Spleen (tissue), 11 donors: ENCODE measurements at regions not wholly inside any gene's neighbourhood (a gene's known extent, or its start where the extent isn't known, plus 50 kb on each side); places are given as distances from the start of the nearest gene placed in this dataset.

Source experiments
- DNase-seq: peaks from one replicate; pipeline ENCODE4 v3.0.0-alpha.2; 2020
- H3K27ac ChIP-seq, 8 donors: fragments of 200-600 bp; sonication (generic) in 7 of 8; 1 replicate in 4 of 8; 2 replicates in 4 of 8; pipeline versions ENCODE4 v1.5.0 to v1.8.0; 2016 to 2021; ENCODE audit warnings: inconsistent platforms in 4 of 8, mild to moderate bottlenecking in 4 of 8, moderate library complexity in 1 of 8
- H3K27me3 ChIP-seq, 7 donors: fragments of 200-600 bp; sonication (generic) in 6 of 7; replicated peaks in 1 of 7; 1 replicate in 4 of 7; 2 replicates in 3 of 7; pipeline versions ENCODE4 v1.5.0 to v1.8.0; 2016 to 2021; ENCODE audit warnings: inconsistent platforms in 3 of 7, mild to moderate bottlenecking in 1 of 7
- H3K36me3 ChIP-seq, 6 donors: fragments of 200-600 bp; sonication (generic) in 5 of 6; 1 replicate in 4 of 6; 2 replicates in 2 of 6; pipeline versions ENCODE4 v1.5.0 to v1.8.0; 2016 to 2021; ENCODE audit warnings: inconsistent platforms in 2 of 6
- H3K4me1 ChIP-seq, 6 donors: fragments of 200-600 bp; sonication (generic) in 5 of 6; 1 replicate in 3 of 6; 2 replicates in 3 of 6; pipeline versions ENCODE4 v1.5.0 to v1.8.0; 2016 to 2021; ENCODE audit warnings: inconsistent platforms in 3 of 6
- H3K4me3 ChIP-seq, 8 donors: fragments of 200-600 bp; sonication (generic) in 7 of 8; 1 replicate in 4 of 8; 2 replicates in 4 of 8; pipeline versions ENCODE4 v1.5.0 to v1.8.0; 2016 to 2021; ENCODE audit warnings: inconsistent platforms in 4 of 8, mild to moderate bottlenecking in 4 of 8, moderate library complexity in 2 of 8
- H3K9me3 ChIP-seq, 8 donors: fragments of 200-600 bp; sonication (generic) in 7 of 8; 1 replicate in 4 of 8; 2 replicates in 4 of 8; pipeline versions ENCODE4 v1.5.0 to v1.8.0; 2016 to 2021; ENCODE audit warnings: inconsistent platforms in 4 of 8
- CTCF ChIP-seq, 11 experiments: fragments of 200-600 bp in 7 of 11; fragments of 450-650 bp in 4 of 11; sonication (generic) in 4 of 11; IDR thresholded peaks in 8 of 11; conservative IDR thresholded peaks in 3 of 11; 1 replicate in 7 of 11; 2 replicates in 4 of 11; pipeline versions ENCODE4 v1.4.0 to v1.8.0; 2016 to 2021; ENCODE audit warnings: antibody characterized with exemption in 11 of 11, inconsistent platforms in 4 of 11, mild to moderate bottlenecking in 1 of 11
- POLR2A ChIP-seq, 3 donors: fragments of 450-650 bp; IDR thresholded peaks; one replicate each; pipeline ENCODE4 v1.5.1; 2017; ENCODE audit warnings: antibody characterized with exemption in 3 of 3, mild to moderate bottlenecking in 1 of 3
- POLR2AphosphoS5 ChIP-seq, 3 donors: sonication (generic); formaldehyde crosslinking; IDR thresholded peaks; one replicate each; pipeline ENCODE4 v1.5.1; 2017; ENCODE audit warnings: antibody characterized with exemption in 3 of 3
- WGBS, 5 donors: extraction: QIAGEN DNeasy Blood & Tissue Kit in 3 of 5; methylation state at CpG; one replicate each; pipeline versions ENCODE4 v1.1.5 to v1.1.7; 2013 to 2018; 5-methylcytosine and 5-hydroxymethylcytosine counted together
- intact Hi-C: fragments of 100-400 bp; cut with DNase I; formaldehyde crosslinking; loops from one replicate; pipeline ENCODE4 v1.15.0; 2023; ENCODE audit warnings: low total_unique reads
- donor health status: healthy with polysubstance abuse.
- donor health status: DM: no; HTN: no; CAD: no; lungs with moderate emphysema.
- donor health status: DM: no; HTN: no; CAD: no.
- donor health status: Bipolar disorder and iron deficiency.
- donor health status: healthy.
- donor health status: DM: no; HTN: no; CAD: no.
- donor health status: DM: yes; HTN: yes; CAD: no.

GRCh38 chr2:67851956-67852824, 210.6 kb downstream of the C1D start:
- H3K27ac ChIP-seq: no peak overlapping the region
- no peak for DNase-seq
- H3K27me3 ChIP-seq: peaks cover 0 to 10% (median 0%) of the 10 kb centered on the region in 7 donors
- no peaks in the 10 kb centered on the region for H3K9me3 ChIP-seq
- intact Hi-C loops: no loop called here
- WGBS, 5 donors: 77 to 89% (median 83%) methylated on average over 8 of the region's 8 CpGs
- no peaks in the 10 kb centered on the region for H3K4me1 ChIP-seq
- H3K36me3 ChIP-seq: no peaks in the 10 kb centered on the region
- TF ChIP-seq POLR2A (IDR thresholded peaks at IDR 0.05) (no peak), POLR2AphosphoS5 (IDR thresholded peaks at IDR 0.05) (no peak), CTCF (IDR thresholded peaks at IDR 0.05 in 8 of 11, conservative IDR thresholded peaks at IDR 0.05 in 3 of 11) (no peak)
- H3K4me3 ChIP-seq: no peak overlapping the region

DNA sequence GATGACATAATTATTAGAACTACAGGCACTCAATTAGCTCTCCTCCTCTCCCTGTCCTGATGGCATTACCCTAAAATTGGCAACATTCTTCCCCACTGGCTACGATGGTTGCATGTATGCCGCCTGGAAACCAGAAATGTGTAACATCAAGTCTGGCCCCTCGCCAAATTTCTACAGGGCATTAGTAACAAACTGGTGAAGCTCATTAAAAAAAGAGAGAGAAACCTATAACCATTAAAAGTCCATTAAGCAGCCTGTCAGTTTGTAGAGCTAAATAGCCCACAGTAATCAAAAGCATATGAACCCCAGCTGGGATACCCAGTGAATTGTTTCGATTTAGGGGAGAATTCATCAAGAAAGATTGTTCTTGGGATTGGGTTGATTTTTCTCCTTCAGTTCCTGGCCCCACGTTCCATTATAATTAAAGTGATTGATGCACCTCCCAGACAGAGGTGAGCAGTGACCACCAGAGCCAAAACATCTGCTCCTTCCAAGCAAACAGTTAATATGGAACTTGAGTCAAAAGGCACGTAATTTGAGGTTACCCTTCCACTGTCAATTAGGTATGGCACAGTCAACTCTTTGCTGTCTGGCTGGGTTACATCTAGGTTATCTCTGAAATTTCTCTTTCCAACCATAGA, 208.6 kb downstream of the C1D start:
- TF ChIP-seq POLR2A (IDR thresholded peaks at IDR 0.05) (no peak), CTCF (IDR thresholded peaks at IDR 0.05 in 8 of 11, conservative IDR thresholded peaks at IDR 0.05 in 3 of 11) (no peak), POLR2AphosphoS5 (IDR thresholded peaks at IDR 0.05) (no peak)
- WGBS, 5 donors: 75 to 90% (median 83%) methylated on average over 6 of the region's 6 CpGs
- Histone ChIP-seq H3K27ac (no peak overlapping the region), H3K9me3 (no peaks in the 10 kb centered on the region), H3K4me1 (no peaks in the 10 kb centered on the region), H3K4me3 (no peak overlapping the region), H3K36me3 (no peaks in the 10 kb centered on the region), H3K27me3 (peaks cover 0 to 17% (median 0%) of the 10 kb centered on the region in 7 donors)
- DNase-seq: no peak
- intact Hi-C loops: no loop called here

GRCh38 chr2:67854798-67855197, 208.0 kb downstream of the C1D start:
- Histone ChIP-seq H3K9me3 (no peaks in the 10 kb centered on the region), H3K4me1 (no peaks in the 10 kb centered on the region), H3K27ac (no peak overlapping the region), H3K4me3 (no peak overlapping the region), H3K27me3 (peaks cover 0 to 22% (median 0%) of the 10 kb centered on the region in 7 donors), H3K36me3 (no peaks in the 10 kb centered on the region)
- no peak for TF ChIP-seq POLR2A (IDR thresholded peaks at IDR 0.05)
- TF ChIP-seq POLR2AphosphoS5 (IDR thresholded peaks at IDR 0.05): no peak
- TF ChIP-seq CTCF (IDR thresholded peaks at IDR 0.05 in 8 of 11, conservative IDR thresholded peaks at IDR 0.05 in 3 of 11): no peak
- no peak for DNase-seq
- 77 to 93% (median 86%) methylated on average over 1 of the region's 1 CpG for WGBS, 5 donors
- intact Hi-C loops: no loop called here

DNA sequence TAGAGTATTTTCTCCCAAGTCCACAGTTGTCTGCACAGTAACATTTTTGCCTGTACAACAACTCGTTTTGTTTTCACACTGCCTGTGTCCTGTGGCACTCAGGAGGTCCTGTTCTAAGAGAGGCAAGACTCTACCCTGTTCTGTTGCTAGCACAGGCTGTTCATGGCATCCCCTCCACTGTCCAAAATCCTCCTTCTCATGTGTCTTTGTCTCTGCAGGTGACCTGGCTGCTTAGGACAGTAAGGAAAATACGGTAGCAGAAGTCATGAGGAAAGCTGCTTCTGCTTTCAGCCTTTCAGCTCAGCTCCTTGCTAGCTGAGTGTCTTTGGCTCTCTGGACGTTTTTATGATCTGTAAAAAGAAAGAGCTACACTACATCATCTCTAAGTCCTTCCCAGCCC, 205.9 kb downstream of the C1D start:
- intact Hi-C loops: no loop called here
- no peaks in the 10 kb centered on the region for H3K4me1 ChIP-seq
- no peak overlapping the region for H3K4me3 ChIP-seq
- H3K27ac ChIP-seq: no peak overlapping the region
- no peaks in the 10 kb centered on the region for H3K9me3 ChIP-seq
- 42 to 66% (median 57%) methylated on average over 3 of the region's 3 CpGs for WGBS, 5 donors
- DNase-seq: no peak
- TF ChIP-seq POLR2AphosphoS5 (IDR thresholded peaks at IDR 0.05): no peak
- TF ChIP-seq CTCF (IDR thresholded peaks at IDR 0.05 in 8 of 11, conservative IDR thresholded peaks at IDR 0.05 in 3 of 11): no peak
- TF ChIP-seq POLR2A (IDR thresholded peaks at IDR 0.05): no peak
- H3K27me3 ChIP-seq: peaks cover 0 to 39% (median 0%) of the 10 kb centered on the region in 7 donors
- no peaks in the 10 kb centered on the region for H3K36me3 ChIP-seq
